A673 (cell line): ENCODE measurements at regions not wholly inside any gene's neighbourhood (a gene's known extent, or its start where the extent isn't known, plus 50 kb on each side); places are given as distances from the start of the nearest gene placed in this dataset.
A peak's percentile ranks its signal among the peaks of the same experiment; 100 is the strongest.

Experiments
- BruUV-seq: library from RNA; stranded (reverse); fragments of 400-500 nt; replicated peaks from 2 replicates; lab custom pipeline; 2021; lab: Mats Ljungman, UMichigan
- CTCF ChIA-PET: fragments of 300-600 bp; sonication (Branson Sonifier 250); formaldehyde crosslinking; loops from one replicate; lab custom pipeline; 2022; ENCODE audit warnings: antibody characterized with exemption; lab: Charles Lee
- POLR2A ChIA-PET: fragments of 300-600 bp; sonication (Branson Sonifier 250); formaldehyde crosslinking; loops from one replicate; lab custom pipeline; 2022; ENCODE audit warnings: antibody characterized with exemption; ENCODE audit not compliant: low non-redundant PET; lab: Charles Lee
- DNase-seq: peaks from one replicate; pipeline ENCODE4 v3.0.0-alpha.2; 2015; ENCODE audit warnings: low spot score
- H3K27ac ChIP-seq: fragments of 200-600 bp; sonication (generic); 2 replicates; pipeline ENCODE4 v1.5.1; 2016; ENCODE audit warnings: mixed run types, low read depth, mild to moderate bottlenecking, mixed read lengths, antibody characterized with exemption, low read length; ENCODE audit not compliant: poor library complexity, severe bottlenecking
- H3K27me3 ChIP-seq: fragments of 200-600 bp; sonication (generic); replicated peaks from 2 replicates; pipeline ENCODE4 v1.6.1; 2017; ENCODE audit warnings: mixed run types, low read depth, mild to moderate bottlenecking, mixed read lengths, antibody characterized with exemption, low read length; ENCODE audit not compliant: insufficient read depth, poor library complexity
- H3K36me3 ChIP-seq: fragments of 200-600 bp; sonication (generic); 2 replicates; pipeline ENCODE4 v1.6.1; 2016; ENCODE audit warnings: mixed run types, mild to moderate bottlenecking, mixed read lengths, antibody characterized with exemption, low read length; ENCODE audit not compliant: insufficient read depth, poor library complexity, severe bottlenecking
- H3K4me1 ChIP-seq: fragments of 200-600 bp; sonication (generic); 2 replicates; pipeline ENCODE4 v1.6.1; 2017; ENCODE audit warnings: mixed run types, mild to moderate bottlenecking, mixed read lengths, antibody characterized with exemption, low read length; ENCODE audit not compliant: insufficient read depth, poor library complexity, severe bottlenecking
- H3K4me3 ChIP-seq: fragments of 200-600 bp; sonication (generic); 2 replicates; pipeline ENCODE4 v1.5.1; 2016; ENCODE audit warnings: low read depth, mixed run types, mild to moderate bottlenecking, mixed read lengths, low read length; ENCODE audit not compliant: poor library complexity, severe bottlenecking
- H3K9me3 ChIP-seq: fragments of 200-600 bp; sonication (generic); 2 replicates; pipeline ENCODE4 v1.6.1; 2016; ENCODE audit warnings: mixed run types, low read depth, mild to moderate bottlenecking, mixed read lengths, antibody characterized with exemption, low read length; ENCODE audit not compliant: poor library complexity, severe bottlenecking
- CTCF ChIP-seq: fragments of 300-800, 200-600 bp; sonication (generic); conservative IDR thresholded peaks from 2 replicates; pipeline ENCODE4 v1.5.1; 2017; ENCODE audit warnings: low read depth, mild to moderate bottlenecking, antibody characterized with exemption, low read length, moderate library complexity, mixed read lengths
- EZH2 ChIP-seq: fragments of 200-600 bp; sonication (generic); IDR thresholded peaks from 2 replicates; pipeline ENCODE4 v1.6.1; 2017; ENCODE audit warnings: borderline replicate concordance, low read depth, mild to moderate bottlenecking, mixed read lengths, antibody characterized with exemption, low read length; ENCODE audit not compliant: poor library complexity, severe bottlenecking
- intact Hi-C: fragments of 100-400 bp; cut with micrococcal nuclease; formaldehyde crosslinking; loops from one replicate; pipeline ENCODE4 v1.10.0; 2022; ENCODE audit not compliant: unreplicated experiment

- ChIA-PET CTCF (interaction anchor here (0.7 to 1.2 kb wide), 4 partner anchors 102 to 290 kb away, joined by 3 to 5 read pairs (median 3); no protein-coding TSS in a partner anchor), POLR2A (interaction anchor here (0.5 kb wide), 1 partner anchor 152 kb away, joined by 3 read pairs; no protein-coding TSS in a partner anchor)
- BruUV-seq = no TSS peak
- Histone ChIP-seq H3K27ac (no peak overlapping the region), H3K27me3 (no peaks in the 10 kb centered on the region), H3K4me1 (peaks cover 3% of the 10 kb centered on the region), H3K9me3 (no peaks in the 10 kb centered on the region), H3K36me3 (no peaks in the 10 kb centered on the region), H3K4me3 (no peak overlapping the region)
- intact Hi-C loops = no loop called here
- TF ChIP-seq EZH2 (no peak), CTCF (peak; percentile 95)
- peak; percentile 78 for DNase-seq
Observed at GRCh38 chr5:99060306-99061261, 131.8 kb upstream of the CHD1 start.

- no TSS peak for BruUV-seq
- Histone ChIP-seq H3K27me3 (no peaks in the 10 kb centered on the region), H3K4me3 (no peak overlapping the region), H3K36me3 (no peaks in the 10 kb centered on the region), H3K9me3 (no peaks in the 10 kb centered on the region), H3K27ac (no peak overlapping the region), H3K4me1 (peaks cover 3% of the 10 kb centered on the region)
- no peak for TF ChIP-seq CTCF
- no peak for TF ChIP-seq EZH2
- intact Hi-C loops = no loop called here
- DNase-seq = no peak
- ChIA-PET CTCF (interaction anchor here (0.7 to 1.0 kb wide), 2 partner anchors 146 to 289 kb away, joined by 3 to 5 read pairs; no protein-coding TSS in a partner anchor), POLR2A (no interaction called here)
Observed at GRCh38 chr5:99059685-99060084, 130.9 kb upstream of the CHD1 start.

- no peak for TF ChIP-seq CTCF
- no peak for TF ChIP-seq EZH2
- Histone ChIP-seq H3K4me3 (no peak overlapping the region), H3K27ac (no peak overlapping the region), H3K9me3 (no peaks in the 10 kb centered on the region), H3K36me3 (no peaks in the 10 kb centered on the region), H3K4me1 (peaks cover 3% of the 10 kb centered on the region), H3K27me3 (no peaks in the 10 kb centered on the region)
- BruUV-seq = no TSS peak
- DNase-seq = no peak
- intact Hi-C loops = no loop called here
- ChIA-PET POLR2A (no interaction called here), CTCF (interaction anchor here (0.6 kb wide), 1 partner anchor 251 kb away, joined by 3 read pairs; no protein-coding TSS in a partner anchor)
Observed at GRCh38 chr5:99058466-99058865, 129.7 kb upstream of the CHD1 start.
